GM03348 (cell line): ENCODE measurements at regions not wholly inside any gene's neighbourhood (a gene's known extent, or its start where the extent isn't known, plus 50 kb on each side); places are given as distances from the start of the nearest gene placed in this dataset.

Source experiments
- DNase-seq: peaks from one replicate; pipeline ENCODE4 v3.0.0; 2012; ENCODE audit warnings: low spot score

GRCh38 chr11:71075871-71076420, 176.4 kb downstream of the SHANK2 start:
- DNase-seq = no peak

- DNase-seq = no peak
Measured at GRCh38 chr11:71075116-71075720, 177.2 kb downstream of the SHANK2 start.

- no peak for DNase-seq
Measured at GRCh38 chr11:71071736-71072509, 180.5 kb downstream of the SHANK2 start.

GRCh38 chr11:71070490-71071453, 181.6 kb downstream of the SHANK2 start:
- DNase-seq = no peak

GRCh38 chr11:71068963-71069362, 183.4 kb downstream of the SHANK2 start:
- DNase-seq = no peak

GRCh38 chr11:71067753-71068152, 184.6 kb downstream of the SHANK2 start:
- DNase-seq = no peak

- no peak for DNase-seq
Measured at GRCh38 chr11:71066311-71066710, 186.1 kb downstream of the SHANK2 start.

GRCh38 chr11:71065841-71066240, 186.5 kb downstream of the SHANK2 start:
- no peak for DNase-seq

GRCh38 chr11:71064702-71065515, 187.5 kb downstream of the SHANK2 start:
- no peak for DNase-seq

- DNase-seq = no peak
Measured at GRCh38 chr11:71064183-71064582, 188.2 kb downstream of the SHANK2 start.

GRCh38 chr11:71063129-71063528, 189.2 kb downstream of the SHANK2 start:
- no peak for DNase-seq

- no peak for DNase-seq
Measured at GRCh38 chr11:71062199-71062598, 190.2 kb downstream of the SHANK2 start.

- no peak for DNase-seq
Measured at GRCh38 chr11:71060391-71060791, 192.0 kb downstream of the SHANK2 start.

GRCh38 chr11:71059662-71060061, 192.7 kb downstream of the SHANK2 start:
- DNase-seq = no peak

GRCh38 chr11:71055925-71056324, 196.5 kb downstream of the SHANK2 start:
- no peak for DNase-seq
